ENCODE measurements at regions not wholly inside any gene's neighbourhood (a gene's known extent, or its start where the extent isn't known, plus 50 kb on each side); places are given as distances from the start of the nearest gene placed in this dataset.

- no peak for TF ChIP-seq CTCF (conservative IDR thresholded peaks at IDR 0.05)
- TF ChIP-seq ZFX (IDR thresholded peaks at IDR 0.05) = no peak
Measured at GRCh38 chr1:221867003-221867402, 125.1 kb upstream of the DUSP10 start.

Measured in C4-2B (cell line).